A673 (cell line): ENCODE measurements at regions not wholly inside any gene's neighbourhood (a gene's known extent, or its start where the extent isn't known, plus 50 kb on each side); places are given as distances from the start of the nearest gene placed in this dataset.

Source experiments
- BruUV-seq: library from RNA; stranded (reverse); fragments of 400-500 nt; replicated peaks from 2 replicates; lab custom pipeline; 2021; lab: Mats Ljungman, UMichigan
- CTCF ChIA-PET: fragments of 300-600 bp; sonication (Branson Sonifier 250); formaldehyde crosslinking; loops from one replicate; lab custom pipeline; 2022; ENCODE audit warnings: antibody characterized with exemption; lab: Charles Lee
- POLR2A ChIA-PET: fragments of 300-600 bp; sonication (Branson Sonifier 250); formaldehyde crosslinking; loops from one replicate; lab custom pipeline; 2022; ENCODE audit warnings: antibody characterized with exemption; ENCODE audit not compliant: low non-redundant PET; lab: Charles Lee
- DNase-seq: peaks from one replicate; pipeline ENCODE4 v3.0.0-alpha.2; 2015; ENCODE audit warnings: low spot score
- H3K27ac ChIP-seq: fragments of 200-600 bp; sonication (generic); 2 replicates; pipeline ENCODE4 v1.5.1; 2016; ENCODE audit warnings: mixed run types, low read depth, mild to moderate bottlenecking, mixed read lengths, antibody characterized with exemption, low read length; ENCODE audit not compliant: poor library complexity, severe bottlenecking
- H3K27me3 ChIP-seq: fragments of 200-600 bp; sonication (generic); replicated peaks from 2 replicates; pipeline ENCODE4 v1.6.1; 2017; ENCODE audit warnings: mixed run types, low read depth, mild to moderate bottlenecking, mixed read lengths, antibody characterized with exemption, low read length; ENCODE audit not compliant: insufficient read depth, poor library complexity
- H3K36me3 ChIP-seq: fragments of 200-600 bp; sonication (generic); 2 replicates; pipeline ENCODE4 v1.6.1; 2016; ENCODE audit warnings: mixed run types, mild to moderate bottlenecking, mixed read lengths, antibody characterized with exemption, low read length; ENCODE audit not compliant: insufficient read depth, poor library complexity, severe bottlenecking
- H3K4me1 ChIP-seq: fragments of 200-600 bp; sonication (generic); 2 replicates; pipeline ENCODE4 v1.6.1; 2017; ENCODE audit warnings: mixed run types, mild to moderate bottlenecking, mixed read lengths, antibody characterized with exemption, low read length; ENCODE audit not compliant: insufficient read depth, poor library complexity, severe bottlenecking
- H3K4me3 ChIP-seq: fragments of 200-600 bp; sonication (generic); 2 replicates; pipeline ENCODE4 v1.5.1; 2016; ENCODE audit warnings: low read depth, mixed run types, mild to moderate bottlenecking, mixed read lengths, low read length; ENCODE audit not compliant: poor library complexity, severe bottlenecking
- H3K9me3 ChIP-seq: fragments of 200-600 bp; sonication (generic); 2 replicates; pipeline ENCODE4 v1.6.1; 2016; ENCODE audit warnings: mixed run types, low read depth, mild to moderate bottlenecking, mixed read lengths, antibody characterized with exemption, low read length; ENCODE audit not compliant: poor library complexity, severe bottlenecking
- CTCF ChIP-seq: fragments of 300-800, 200-600 bp; sonication (generic); conservative IDR thresholded peaks from 2 replicates; pipeline ENCODE4 v1.5.1; 2017; ENCODE audit warnings: low read depth, mild to moderate bottlenecking, antibody characterized with exemption, low read length, moderate library complexity, mixed read lengths
- EZH2 ChIP-seq: fragments of 200-600 bp; sonication (generic); IDR thresholded peaks from 2 replicates; pipeline ENCODE4 v1.6.1; 2017; ENCODE audit warnings: borderline replicate concordance, low read depth, mild to moderate bottlenecking, mixed read lengths, antibody characterized with exemption, low read length; ENCODE audit not compliant: poor library complexity, severe bottlenecking
- intact Hi-C: fragments of 100-400 bp; cut with micrococcal nuclease; formaldehyde crosslinking; loops from one replicate; pipeline ENCODE4 v1.10.0; 2022; ENCODE audit not compliant: unreplicated experiment

GRCh38 chr15:31970007-31970406 lies 60.3 kb upstream of the CHRNA7 start:
- Histone ChIP-seq H3K27me3 (peaks cover 17% of the 10 kb centered on the region), H3K4me3 (no peak overlapping the region), H3K36me3 (no peaks in the 10 kb centered on the region), H3K9me3 (no peaks in the 10 kb centered on the region), H3K4me1 (no peaks in the 10 kb centered on the region), H3K27ac (no peak overlapping the region)
- BruUV-seq = no TSS peak
- intact Hi-C loops = loop anchor here (5.0 kb wide), 1 partner anchor 323 kb away; no protein-coding TSS in a partner anchor
- DNase-seq = no peak
- TF ChIP-seq CTCF = no peak
- TF ChIP-seq EZH2 = no peak
- ChIA-PET POLR2A (no interaction called here), CTCF (no interaction called here)

GRCh38 chr15:31973197-31973596 lies 57.1 kb upstream of the CHRNA7 start:
- ChIA-PET CTCF (no interaction called here), POLR2A (no interaction called here)
- DNase-seq = no peak
- Histone ChIP-seq H3K27ac (no peak overlapping the region), H3K36me3 (no peaks in the 10 kb centered on the region), H3K9me3 (no peaks in the 10 kb centered on the region), H3K27me3 (peaks cover 11% of the 10 kb centered on the region), H3K4me1 (no peaks in the 10 kb centered on the region), H3K4me3 (no peak overlapping the region)
- no TSS peak for BruUV-seq
- intact Hi-C loops = loop anchor here (5.0 kb wide), 1 partner anchor 326 kb away; no protein-coding TSS in a partner anchor
- TF ChIP-seq CTCF = no peak
- TF ChIP-seq EZH2 = no peak

- no peak overlapping the region for H3K4me3 ChIP-seq
- peaks cover 3% of the 10 kb centered on the region for H3K27me3 ChIP-seq
- DNase-seq = no peak
- H3K36me3 ChIP-seq = no peaks in the 10 kb centered on the region
- no peaks in the 10 kb centered on the region for H3K4me1 ChIP-seq
- TF ChIP-seq CTCF = no peak
- TF ChIP-seq EZH2 = no peak
- ChIA-PET POLR2A (no interaction called here), CTCF (no interaction called here)
- no peak overlapping the region for H3K27ac ChIP-seq
- intact Hi-C loops = loop anchor here (5.0 kb wide), 1 partner anchor 327 kb away; no protein-coding TSS in a partner anchor
- H3K9me3 ChIP-seq = no peaks in the 10 kb centered on the region
- no TSS peak for BruUV-seq
These were observed 56.0 kb upstream of the CHRNA7 start for GRCh38 chr15:31974154-31974794.
